ENCODE measurements at regions not wholly inside any gene's neighbourhood (a gene's known extent, or its start where the extent isn't known, plus 50 kb on each side); places are given as distances from the start of the nearest gene placed in this dataset.

GRCh38 chr5:124663101-124663506 lies 83.3 kb downstream of the ZNF608 start (continued):
- peak; percentile 89 for TF ChIP-seq SKIL (CRISPR knock-in tag; IDR thresholded peaks at IDR 0.05; ENCODE audit: borderline replicate concordance)
- TF ChIP-seq ZBTB42 (CRISPR knock-in tag; IDR thresholded peaks at IDR 0.05): no peak
- TF ChIP-seq EEA1 (CRISPR knock-in tag; IDR thresholded peaks at IDR 0.05; ENCODE audit: borderline replicate concordance): no peak
- no peak for TF ChIP-seq RELA (CRISPR knock-in tag; IDR thresholded peaks at IDR 0.05)
- TF ChIP-seq, protein P1, sequence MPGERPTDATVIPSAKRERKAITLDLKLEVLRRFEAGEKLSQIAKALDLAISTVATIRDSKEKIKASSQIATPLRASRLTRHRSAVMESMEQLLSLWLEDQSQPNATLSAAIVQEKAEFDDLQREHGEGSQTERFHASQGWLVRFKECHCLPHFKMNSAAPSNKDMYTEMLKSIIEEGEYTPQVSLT (CRISPR knock-in tag; IDR thresholded peaks at IDR 0.05; ENCODE audit: borderline replicate concordance, low read depth): no peak
- TF ChIP-seq HDAC1 (CRISPR knock-in tag; IDR thresholded peaks at IDR 0.05): peak; percentile 79
- TF ChIP-seq, protein P2, sequence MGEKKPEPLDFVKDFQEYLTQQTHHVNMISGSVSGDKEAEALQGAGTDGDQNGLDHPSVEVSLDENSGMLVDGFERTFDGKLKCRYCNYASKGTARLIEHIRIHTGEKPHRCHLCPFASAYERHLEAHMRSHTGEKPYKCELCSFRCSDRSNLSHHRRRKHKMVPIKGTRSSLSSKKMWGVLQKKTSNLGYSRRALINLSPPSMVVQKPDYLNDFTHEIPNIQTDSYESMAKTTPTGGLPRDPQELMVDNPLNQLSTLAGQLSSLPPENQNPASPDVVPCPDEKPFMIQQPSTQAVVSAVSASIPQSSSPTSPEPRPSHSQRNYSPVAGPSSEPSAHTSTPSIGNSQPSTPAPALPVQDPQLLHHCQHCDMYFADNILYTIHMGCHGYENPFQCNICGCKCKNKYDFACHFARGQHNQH (CRISPR knock-in tag; IDR thresholded peaks at IDR 0.05): peak; percentile 47; the same call in 1 of the 2 replicates
- no peak for TF ChIP-seq FIP1L1 (IDR thresholded peaks at IDR 0.05; ENCODE audit: borderline replicate concordance, insufficient read depth, low read depth, low read length)
- no peak for TF ChIP-seq SRSF4 (IDR thresholded peaks at IDR 0.05; ENCODE audit: low read depth, low read length, poor library complexity, severe bottlenecking)
- TF ChIP-seq, protein P3, sequence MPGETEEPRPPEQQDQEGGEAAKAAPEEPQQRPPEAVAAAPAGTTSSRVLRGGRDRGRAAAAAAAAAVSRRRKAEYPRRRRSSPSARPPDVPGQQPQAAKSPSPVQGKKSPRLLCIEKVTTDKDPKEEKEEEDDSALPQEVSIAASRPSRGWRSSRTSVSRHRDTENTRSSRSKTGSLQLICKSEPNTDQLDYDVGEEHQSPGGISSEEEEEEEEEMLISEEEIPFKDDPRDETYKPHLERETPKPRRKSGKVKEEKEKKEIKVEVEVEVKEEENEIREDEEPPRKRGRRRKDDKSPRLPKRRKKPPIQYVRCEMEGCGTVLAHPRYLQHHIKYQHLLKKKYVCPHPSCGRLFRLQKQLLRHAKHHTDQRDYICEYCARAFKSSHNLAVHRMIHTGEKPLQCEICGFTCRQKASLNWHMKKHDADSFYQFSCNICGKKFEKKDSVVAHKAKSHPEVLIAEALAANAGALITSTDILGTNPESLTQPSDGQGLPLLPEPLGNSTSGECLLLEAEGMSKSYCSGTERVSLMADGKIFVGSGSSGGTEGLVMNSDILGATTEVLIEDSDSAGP (CRISPR knock-in tag; IDR thresholded peaks at IDR 0.05; ENCODE audit: borderline replicate concordance): no peak
- TF ChIP-seq GATA4 (IDR thresholded peaks at IDR 0.05; ENCODE audit: borderline replicate concordance, low read depth): peak; percentile 61; the same call in 1 of the 2 replicates
- no peak for TF ChIP-seq BHLHE40 (IDR thresholded peaks at IDR 0.05; ENCODE audit: low read length)
- TF ChIP-seq JARID2 (CRISPR knock-in tag; IDR thresholded peaks at IDR 0.05; ENCODE audit: insufficient replicate concordance): no peak
- TF ChIP-seq ZMYM3 (CRISPR knock-in tag; IDR thresholded peaks at IDR 0.05): peak; percentile 41; the same call in 1 of the 2 replicates
- no peak for TF ChIP-seq ZNF780A (CRISPR knock-in tag; IDR thresholded peaks at IDR 0.05)
- peak; percentile 83 for TF ChIP-seq NCOA2 (CRISPR knock-in tag; IDR thresholded peaks at IDR 0.05)
- no peak for TF ChIP-seq HCFC1 (IDR thresholded peaks at IDR 0.05; ENCODE audit: low read depth, low read length)
- peak; percentile 85; the same call in 1 of the 2 replicates for TF ChIP-seq MEF2D (CRISPR knock-in tag; IDR thresholded peaks at IDR 0.05)
- TF ChIP-seq, protein P4, sequence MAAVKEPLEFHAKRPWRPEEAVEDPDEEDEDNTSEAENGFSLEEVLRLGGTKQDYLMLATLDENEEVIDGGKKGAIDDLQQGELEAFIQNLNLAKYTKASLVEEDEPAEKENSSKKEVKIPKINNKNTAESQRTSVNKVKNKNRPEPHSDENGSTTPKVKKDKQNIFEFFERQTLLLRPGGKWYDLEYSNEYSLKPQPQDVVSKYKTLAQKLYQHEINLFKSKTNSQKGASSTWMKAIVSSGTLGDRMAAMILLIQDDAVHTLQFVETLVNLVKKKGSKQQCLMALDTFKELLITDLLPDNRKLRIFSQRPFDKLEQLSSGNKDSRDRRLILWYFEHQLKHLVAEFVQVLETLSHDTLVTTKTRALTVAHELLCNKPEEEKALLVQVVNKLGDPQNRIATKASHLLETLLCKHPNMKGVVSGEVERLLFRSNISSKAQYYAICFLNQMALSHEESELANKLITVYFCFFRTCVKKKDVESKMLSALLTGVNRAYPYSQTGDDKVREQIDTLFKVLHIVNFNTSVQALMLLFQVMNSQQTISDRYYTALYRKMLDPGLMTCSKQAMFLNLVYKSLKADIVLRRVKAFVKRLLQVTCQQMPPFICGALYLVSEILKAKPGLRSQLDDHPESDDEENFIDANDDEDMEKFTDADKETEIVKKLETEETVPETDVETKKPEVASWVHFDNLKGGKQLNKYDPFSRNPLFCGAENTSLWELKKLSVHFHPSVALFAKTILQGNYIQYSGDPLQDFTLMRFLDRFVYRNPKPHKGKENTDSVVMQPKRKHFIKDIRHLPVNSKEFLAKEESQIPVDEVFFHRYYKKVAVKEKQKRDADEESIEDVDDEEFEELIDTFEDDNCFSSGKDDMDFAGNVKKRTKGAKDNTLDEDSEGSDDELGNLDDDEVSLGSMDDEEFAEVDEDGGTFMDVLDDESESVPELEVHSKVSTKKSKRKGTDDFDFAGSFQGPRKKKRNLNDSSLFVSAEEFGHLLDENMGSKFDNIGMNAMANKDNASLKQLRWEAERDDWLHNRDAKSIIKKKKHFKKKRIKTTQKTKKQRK (IDR thresholded peaks at IDR 0.05; ENCODE audit: low read length): no peak
- TF ChIP-seq KDM5A (IDR thresholded peaks at IDR 0.05; ENCODE audit: borderline replicate concordance, low read length): no peak
- no peak for TF ChIP-seq CCAR2 (optimal IDR thresholded peaks at IDR 0.05; ENCODE audit: low read depth, low read length)
- TF ChIP-seq, protein P5, sequence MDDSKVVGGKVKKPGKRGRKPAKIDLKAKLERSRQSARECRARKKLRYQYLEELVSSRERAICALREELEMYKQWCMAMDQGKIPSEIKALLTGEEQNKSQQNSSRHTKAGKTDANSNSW (CRISPR knock-in tag; IDR thresholded peaks at IDR 0.05; ENCODE audit: borderline replicate concordance): no peak
